ENCODE measurements at regions not wholly inside any gene's neighbourhood (a gene's known extent, or its start where the extent isn't known, plus 50 kb on each side); places are given as distances from the start of the nearest gene placed in this dataset.

GRCh38 chr13:52975969-52976368 lies 52.6 kb upstream of the OLFM4 start:
- DNase-seq (ENCODE audit: low read depth): no peak

- no peak for DNase-seq (ENCODE audit: low read depth)
Observed at GRCh38 chr13:52975161-52975560, 53.5 kb upstream of the OLFM4 start.

GRCh38 chr13:52974711-52975110 lies 53.9 kb upstream of the OLFM4 start:
- no peak for DNase-seq (ENCODE audit: low read depth)

- DNase-seq (ENCODE audit: low read depth): no peak
Observed at GRCh38 chr13:52969373-52969772, 59.2 kb upstream of the OLFM4 start.

- DNase-seq (ENCODE audit: low read depth): peak; percentile 32
Observed at GRCh38 chr13:52968074-52968700, 60.4 kb upstream of the OLFM4 start.

- DNase-seq (ENCODE audit: low read depth): no peak
Observed at GRCh38 chr13:52961987-52962386, 66.6 kb upstream of the OLFM4 start.

GRCh38 chr13:52961256-52961910 lies 67.2 kb upstream of the OLFM4 start:
- no peak for DNase-seq (ENCODE audit: low read depth)

GRCh38 chr13:52955472-52955874 lies 73.1 kb upstream of the OLFM4 start:
- DNase-seq (ENCODE audit: low read depth): no peak

- no peak for DNase-seq (ENCODE audit: low read depth)
Observed at GRCh38 chr13:52954838-52955237, 73.8 kb upstream of the OLFM4 start.

- no peak for DNase-seq (ENCODE audit: low read depth)
Observed at GRCh38 chr13:52950436-52950956, 78.1 kb upstream of the OLFM4 start.

- DNase-seq (ENCODE audit: low read depth): no peak
Observed at GRCh38 chr13:52949742-52950141, 78.9 kb upstream of the OLFM4 start.

GRCh38 chr13:52949044-52949443 lies 79.6 kb upstream of the OLFM4 start:
- no peak for DNase-seq (ENCODE audit: low read depth)

GRCh38 chr13:52947921-52948373 lies 80.7 kb upstream of the OLFM4 start:
- no peak for DNase-seq (ENCODE audit: low read depth)

GRCh38 chr13:52945348-52945747 lies 83.3 kb upstream of the OLFM4 start:
- DNase-seq (ENCODE audit: low read depth): no peak

- DNase-seq (ENCODE audit: low read depth): no peak
Observed at GRCh38 chr13:52944697-52945096, 83.9 kb upstream of the OLFM4 start.

GRCh38 chr13:52938065-52938464 lies 89.6 kb upstream of the PCDH8 start:
- no peak for DNase-seq (ENCODE audit: low read depth)

GRCh38 chr13:52936806-52937205 lies 88.4 kb upstream of the PCDH8 start:
- DNase-seq (ENCODE audit: low read depth): no peak

- DNase-seq (ENCODE audit: low read depth): no peak
Observed at GRCh38 chr13:52934258-52934657, 85.8 kb upstream of the PCDH8 start.

- no peak for DNase-seq (ENCODE audit: low read depth)
Observed at GRCh38 chr13:52933547-52934210, 85.2 kb upstream of the PCDH8 start.

GRCh38 chr13:52933099-52933498 lies 84.7 kb upstream of the PCDH8 start:
- no peak for DNase-seq (ENCODE audit: low read depth)

GRCh38 chr13:52932649-52933048 lies 84.2 kb upstream of the PCDH8 start:
- no peak for DNase-seq (ENCODE audit: low read depth)

- DNase-seq (ENCODE audit: low read depth): no peak
Observed at GRCh38 chr13:52931539-52932431, 83.3 kb upstream of the PCDH8 start.

Data from stimulated activated CD4-positive, alpha-beta T cell treated with anti-CD3 and anti-CD28 coated beads, Interleukin-2, amount 100 ng/mL, for 4 hours (primary cell).